ENCODE measurements at regions not wholly inside any gene's neighbourhood (a gene's known extent, or its start where the extent isn't known, plus 50 kb on each side); places are given as distances from the start of the nearest gene placed in this dataset.

DNA sequence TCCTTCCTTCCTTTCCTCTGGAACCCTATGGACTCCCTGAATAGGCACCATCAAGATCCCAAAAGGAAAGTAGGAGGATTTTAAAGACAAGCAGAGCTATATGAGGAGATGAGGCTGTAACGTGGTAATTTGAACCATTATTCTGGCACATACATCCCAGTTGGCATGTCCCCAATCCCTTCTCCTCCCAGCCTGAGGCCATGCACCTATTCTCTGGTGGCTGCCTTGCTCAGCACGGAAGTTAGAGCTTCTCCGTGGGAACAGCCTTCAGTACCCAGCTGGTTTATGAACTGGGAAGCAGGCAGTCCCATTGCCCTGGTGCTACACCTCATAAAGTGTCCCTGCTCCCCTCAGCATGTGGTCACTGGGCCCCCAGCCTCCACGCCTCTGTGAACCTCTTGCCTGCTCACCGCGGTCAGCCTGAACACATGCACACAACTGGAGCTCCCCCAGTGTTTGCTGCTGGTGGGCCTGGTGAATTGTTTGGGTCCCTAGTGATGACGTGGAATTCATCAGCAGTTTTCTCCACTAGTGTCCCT is 139.9 kb upstream of the PLET1 start:
- no peak for DNase-seq (ENCODE audit: low read depth)

DNA sequence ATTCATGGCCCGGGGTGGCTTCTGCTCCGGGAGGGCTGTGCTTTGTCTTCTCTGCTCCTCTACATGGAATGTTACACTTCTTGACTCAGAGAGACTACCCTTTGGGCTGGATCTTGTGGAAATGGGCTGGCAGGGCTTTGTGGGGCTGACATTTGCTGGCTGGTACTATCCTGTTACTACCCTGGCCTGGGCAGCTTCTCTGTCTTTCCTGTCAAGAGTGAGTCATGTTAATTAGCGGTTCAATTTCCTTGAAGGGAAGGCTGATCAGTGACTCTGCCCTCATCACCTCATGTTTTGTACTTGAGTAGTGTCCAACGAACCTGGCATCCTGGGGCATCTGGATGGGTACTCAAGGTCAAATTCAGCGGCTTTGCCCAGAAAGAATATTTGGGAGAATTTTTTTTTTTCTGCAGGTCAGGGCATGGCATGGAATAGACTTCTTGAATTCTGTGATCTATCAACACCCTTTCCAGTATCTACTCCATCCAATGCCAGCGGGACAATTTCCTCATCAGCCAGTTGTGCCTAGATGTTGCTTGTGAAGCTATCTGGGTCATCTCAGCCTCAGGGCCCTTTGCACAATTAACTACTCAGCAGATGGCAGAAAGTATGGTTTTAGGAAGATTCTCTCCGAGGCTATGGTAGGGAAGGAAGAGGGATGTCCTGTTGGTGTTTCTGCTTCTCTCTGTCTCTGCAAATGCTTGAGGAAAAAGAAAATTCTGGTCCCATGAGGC is 140.5 kb upstream of the PLET1 start:
- peak; percentile 46 for DNase-seq (ENCODE audit: low read depth)

DNA sequence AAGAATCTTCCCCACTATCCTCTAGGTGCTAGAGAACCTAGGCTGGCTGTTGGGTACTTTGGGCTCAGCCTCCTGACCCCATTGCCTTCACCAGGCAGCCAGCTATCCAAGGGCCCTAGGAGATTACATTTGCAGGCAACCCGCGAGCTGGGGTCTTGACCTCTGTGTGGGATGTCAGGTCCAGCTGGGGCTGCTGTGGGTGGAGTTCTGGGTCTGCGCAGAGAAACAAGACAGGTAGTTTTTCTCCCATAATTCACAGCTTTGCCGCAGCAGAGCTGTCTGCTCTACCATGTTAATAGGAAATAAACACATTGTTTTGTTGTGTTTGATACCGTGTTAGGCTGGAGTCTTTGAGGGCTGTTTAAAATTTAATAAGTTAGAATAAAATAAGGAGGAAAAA is 142.8 kb upstream of the PLET1 start:
- DNase-seq (ENCODE audit: low read depth), result no peak

DNA sequence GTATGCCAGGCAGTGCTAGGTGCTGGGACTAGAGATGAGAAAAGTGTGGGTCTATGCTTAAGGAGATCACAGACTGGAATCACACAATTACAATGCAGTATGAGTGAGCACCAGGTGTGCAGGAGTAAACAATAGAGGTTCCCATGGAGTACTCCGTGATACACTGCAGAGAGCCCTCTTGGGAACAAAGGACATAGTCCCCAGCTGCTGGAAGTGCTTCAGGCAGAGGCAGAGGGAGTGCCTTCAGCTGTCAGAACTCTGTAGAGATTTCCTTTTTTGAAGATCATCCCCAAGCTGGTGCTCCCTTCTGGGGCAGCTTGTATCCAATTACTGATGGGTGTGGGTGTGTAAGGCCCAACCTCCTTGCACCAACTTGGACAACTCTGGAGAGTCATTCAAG is 143.5 kb upstream of the PLET1 start:
- DNase-seq (ENCODE audit: low read depth), result no peak

DNA sequence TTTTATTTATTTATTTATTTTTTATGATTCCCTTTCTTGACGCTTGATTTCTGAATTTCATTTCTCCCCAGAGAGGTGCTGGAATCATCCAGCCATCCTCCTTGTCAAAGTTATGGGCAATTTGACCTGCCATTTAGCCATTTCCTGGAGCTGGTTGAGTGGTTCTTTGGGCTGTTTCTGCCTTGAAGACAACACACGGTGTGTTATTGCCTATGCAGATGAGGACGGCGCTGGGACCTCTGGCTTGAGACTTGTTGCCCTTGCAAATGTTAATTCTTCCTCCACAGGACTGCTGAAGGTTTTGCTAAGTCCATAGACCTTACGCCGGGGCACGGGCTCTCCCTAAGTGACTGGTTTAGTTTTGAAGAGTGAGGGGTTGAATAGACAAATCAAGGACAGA is 147.9 kb upstream of the PLET1 start:
- DNase-seq (ENCODE audit: low read depth), result no peak

DNA sequence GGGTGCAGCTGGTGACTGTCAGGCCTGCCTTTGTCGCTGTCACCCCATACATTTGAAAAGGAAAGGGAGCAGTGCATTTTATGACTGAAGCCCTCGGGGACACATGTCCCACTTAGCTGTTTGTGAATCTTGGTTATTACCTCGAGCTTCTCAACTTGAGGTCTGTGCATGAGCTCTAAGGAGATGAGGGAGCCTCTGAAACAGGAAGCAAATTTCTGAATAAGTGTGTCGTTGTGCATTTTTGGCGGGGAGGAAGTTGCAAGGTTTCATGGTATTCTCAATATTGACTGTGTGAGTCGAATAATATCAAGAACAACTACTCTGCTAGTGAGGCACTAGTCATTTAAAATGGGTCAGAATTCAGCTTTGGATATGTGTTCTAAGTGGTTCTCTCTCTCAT is 149.7 kb upstream of the PLET1 start:
- no peak for DNase-seq (ENCODE audit: low read depth)

DNA sequence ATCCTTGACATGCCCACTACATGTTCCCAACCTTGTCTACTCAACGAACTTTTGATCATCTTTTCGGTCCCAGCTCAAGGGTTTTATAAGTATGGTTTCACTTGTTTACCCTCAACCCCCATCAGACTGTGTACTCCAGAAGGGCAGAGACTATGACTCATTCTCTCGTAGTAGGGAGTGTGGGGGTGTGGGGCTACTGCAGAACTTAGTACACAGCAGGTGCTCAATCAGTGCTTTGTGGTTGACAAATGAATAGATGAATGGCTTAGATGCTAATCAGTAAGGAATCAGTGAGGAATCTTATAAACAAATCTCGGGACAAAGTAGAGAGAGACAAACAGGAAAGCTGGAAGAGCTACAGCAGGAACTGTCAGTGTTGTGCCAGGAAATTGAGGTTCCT is 151.7 kb upstream of the PLET1 start:
- DNase-seq (ENCODE audit: low read depth), result no peak

DNA sequence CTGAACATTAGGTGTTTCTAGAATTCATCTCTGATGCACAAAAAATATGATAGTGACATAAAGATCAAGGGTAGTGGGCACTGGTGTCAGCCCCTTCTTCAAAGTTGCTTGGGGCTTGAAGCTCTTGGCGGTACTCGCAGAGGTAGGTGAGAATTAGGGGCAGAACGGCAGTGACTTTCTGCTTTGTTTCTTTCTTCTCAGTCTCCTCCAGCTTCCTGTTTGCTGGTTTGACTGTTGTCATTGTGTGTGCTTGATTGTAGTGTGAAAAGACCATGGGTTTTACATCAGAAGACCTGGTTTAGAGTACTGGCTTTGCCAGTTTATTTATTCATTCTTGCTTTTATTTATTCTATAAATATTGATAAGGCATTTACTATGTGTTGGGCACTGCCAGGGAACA is 156.7 kb upstream of the PLET1 start:
- no peak for DNase-seq (ENCODE audit: low read depth)

DNA sequence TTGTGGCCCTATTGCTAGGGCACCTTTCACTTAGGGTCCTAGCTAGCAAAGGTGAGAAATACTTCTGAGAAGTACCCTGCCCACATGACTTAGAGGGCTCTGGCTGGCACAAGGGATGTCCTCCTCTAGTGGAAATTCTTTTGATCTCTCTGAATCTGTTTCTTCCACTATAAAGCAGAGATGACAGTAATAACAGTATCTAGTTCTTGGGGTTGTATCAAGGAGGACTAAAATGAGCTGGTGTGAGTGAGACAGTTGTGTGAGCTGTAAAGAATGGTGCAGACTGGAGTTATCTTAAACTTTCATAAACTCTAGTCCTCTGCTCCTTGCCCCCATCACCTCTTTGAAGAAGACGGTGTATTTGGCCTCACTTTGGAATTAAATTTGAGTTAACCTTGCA is 157.8 kb upstream of the PLET1 start:
- no peak for DNase-seq (ENCODE audit: low read depth)

DNA sequence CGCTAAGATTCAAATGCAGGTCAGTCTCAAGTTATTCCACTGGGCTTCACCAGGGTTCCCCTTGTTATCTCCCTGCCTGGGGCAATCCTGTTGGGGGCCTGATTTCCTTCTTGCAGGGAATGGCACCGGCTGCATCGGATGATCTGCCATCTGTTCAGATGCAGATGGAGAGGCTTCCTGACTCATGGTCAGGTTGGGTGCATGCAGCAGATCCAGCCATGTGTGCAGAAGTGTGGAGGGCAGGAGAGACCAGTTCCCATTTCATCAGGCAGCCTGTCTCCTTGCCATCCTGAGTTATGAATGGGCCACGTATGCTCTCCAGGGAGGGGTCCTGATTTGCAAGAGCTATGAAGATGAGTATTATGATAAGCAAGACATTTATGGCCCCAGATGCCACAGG is 161.2 kb upstream of the PLET1 start:
- no peak for DNase-seq (ENCODE audit: low read depth)

DNA sequence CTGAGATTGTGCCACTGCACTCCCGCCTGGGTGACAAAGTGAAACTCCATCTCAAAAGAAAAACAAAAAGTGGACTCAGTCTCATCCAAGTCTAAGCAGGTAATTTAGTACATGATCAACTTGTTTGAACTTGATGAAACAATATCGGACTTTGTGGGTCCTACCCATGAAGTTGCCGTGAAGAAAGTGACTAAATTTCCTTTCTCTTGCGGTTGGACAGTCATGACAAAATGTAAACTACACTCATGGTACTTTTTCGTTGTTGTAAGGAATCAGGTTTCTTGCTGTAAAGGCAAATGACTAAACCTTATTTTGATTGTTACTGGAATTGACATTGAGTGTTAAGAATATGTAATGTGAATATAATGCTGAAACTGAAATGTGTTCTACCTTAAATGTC is 164.5 kb upstream of the PLET1 start:
- peak; percentile 26 for DNase-seq (ENCODE audit: low read depth)

DNA sequence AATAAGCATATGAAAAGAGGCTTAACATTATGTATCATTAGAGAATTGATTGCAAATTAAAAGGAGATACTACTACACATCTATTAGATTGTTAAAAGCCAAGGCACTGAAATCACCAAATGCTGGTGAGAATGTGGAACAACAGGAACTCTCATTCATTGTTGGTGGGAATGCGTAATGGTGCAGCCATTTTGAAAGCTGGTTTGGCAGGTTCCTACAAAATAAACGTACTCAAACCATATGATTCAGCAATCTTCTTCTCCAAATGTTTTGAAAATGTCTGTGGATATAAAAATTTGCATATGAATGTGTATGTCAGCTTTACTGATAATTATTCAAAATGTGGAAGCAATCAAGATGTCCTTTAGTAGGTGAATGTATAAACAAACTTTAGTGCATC is 176.4 kb upstream of the PLET1 start:
- no peak for DNase-seq (ENCODE audit: low read depth)

DNA sequence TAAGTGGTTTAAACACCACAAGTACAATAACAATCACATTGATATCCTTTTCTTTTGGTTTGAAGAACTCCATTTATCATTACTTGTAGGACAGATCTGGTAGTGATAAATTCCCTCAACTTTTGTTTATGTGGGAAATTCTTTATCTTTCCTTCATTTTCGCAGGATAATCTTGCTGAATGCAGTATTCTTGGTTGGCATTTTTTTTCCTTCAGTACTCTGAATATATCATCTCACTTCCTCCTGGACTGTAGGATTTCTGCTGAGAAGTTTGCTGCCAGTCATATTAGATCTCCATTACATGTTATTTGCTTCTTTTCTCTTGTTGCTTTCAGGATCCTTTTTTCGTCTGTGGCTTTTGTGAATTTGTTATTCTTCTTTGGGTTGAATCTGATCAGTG is 179.0 kb upstream of the PLET1 start:
- DNase-seq (ENCODE audit: low read depth), result no peak

DNA sequence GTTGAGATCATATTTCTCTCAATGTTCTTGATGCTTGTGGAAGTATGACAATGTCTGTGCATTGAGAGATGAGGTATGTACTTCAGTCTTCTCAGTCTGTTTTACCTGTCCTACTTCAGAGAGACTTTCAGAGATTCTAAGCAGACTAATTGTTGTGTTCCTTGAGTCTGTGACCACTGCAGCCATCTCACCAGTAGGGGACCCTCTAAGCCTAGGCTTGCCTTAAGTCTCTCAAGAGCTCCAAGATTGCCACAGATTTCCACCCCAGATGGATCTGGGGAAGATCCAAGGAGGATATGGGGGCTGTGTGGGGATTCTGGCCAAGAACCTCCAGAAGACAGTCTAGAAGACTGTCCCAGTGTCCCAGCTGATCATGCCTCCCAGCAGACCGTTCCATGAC is 179.9 kb upstream of the PLET1 start:
- DNase-seq (ENCODE audit: low read depth), result no peak

DNA sequence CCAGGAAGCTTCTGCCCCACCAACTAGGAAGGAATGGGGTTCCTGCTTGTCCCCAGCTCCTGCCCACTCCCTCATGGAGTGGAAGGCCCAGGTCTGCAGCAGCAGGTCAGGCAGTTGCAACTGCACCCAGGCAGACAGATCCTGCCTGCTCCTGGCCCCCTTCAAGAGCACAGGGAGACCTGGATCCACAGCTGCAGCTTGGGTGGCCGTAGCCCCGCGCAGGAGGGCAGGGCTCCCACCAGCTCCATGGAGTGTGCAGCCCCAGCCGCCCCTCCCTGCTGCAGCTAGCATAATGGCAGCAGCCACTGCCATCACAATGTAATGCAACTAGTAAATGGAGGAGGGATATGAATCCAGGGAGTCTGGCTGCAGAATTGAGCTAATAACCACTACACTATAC is 187.5 kb upstream of the PLET1 start:
- DNase-seq (ENCODE audit: low read depth), result no peak

DNA sequence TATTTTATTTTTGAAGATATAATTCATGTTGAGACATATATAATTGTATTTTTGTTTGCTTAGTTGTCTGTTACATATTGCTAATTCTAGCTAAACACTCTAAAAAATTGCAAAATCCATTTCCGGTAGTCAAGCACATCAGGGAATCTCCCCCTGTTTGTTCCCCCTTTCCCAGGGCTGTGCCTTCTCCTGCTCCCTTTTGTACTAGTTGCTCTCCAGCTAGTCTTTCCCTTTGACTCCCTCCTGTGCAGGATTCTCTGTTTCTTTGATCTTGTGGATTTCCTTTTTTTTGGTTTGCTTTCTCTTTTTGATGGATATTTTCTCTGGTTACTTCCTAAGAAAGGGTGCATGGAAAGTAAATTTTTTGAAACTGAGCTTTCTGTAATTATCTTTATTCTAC is 188.1 kb upstream of the PLET1 start:
- DNase-seq (ENCODE audit: low read depth), result no peak

DNA sequence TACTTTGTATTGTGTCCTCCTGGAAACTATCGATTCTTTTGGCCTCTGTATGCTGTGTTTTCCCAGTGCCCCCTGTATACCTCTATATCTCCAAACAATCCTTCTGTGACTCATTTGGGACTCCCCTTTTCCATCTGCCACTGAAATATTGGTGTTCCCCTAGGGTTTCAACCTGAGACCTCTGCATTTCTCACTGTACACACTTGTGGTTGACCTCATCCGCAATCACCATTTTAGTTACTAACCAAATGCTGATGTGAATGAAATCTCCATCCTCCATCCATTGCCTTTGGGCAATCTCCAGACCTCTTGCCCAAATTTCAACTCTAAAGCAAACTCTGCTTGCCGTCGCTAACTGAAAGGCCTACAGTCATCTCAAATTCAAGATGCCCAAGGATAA is 190.6 kb upstream of the PLET1 start:
- DNase-seq (ENCODE audit: low read depth), result no peak

DNA sequence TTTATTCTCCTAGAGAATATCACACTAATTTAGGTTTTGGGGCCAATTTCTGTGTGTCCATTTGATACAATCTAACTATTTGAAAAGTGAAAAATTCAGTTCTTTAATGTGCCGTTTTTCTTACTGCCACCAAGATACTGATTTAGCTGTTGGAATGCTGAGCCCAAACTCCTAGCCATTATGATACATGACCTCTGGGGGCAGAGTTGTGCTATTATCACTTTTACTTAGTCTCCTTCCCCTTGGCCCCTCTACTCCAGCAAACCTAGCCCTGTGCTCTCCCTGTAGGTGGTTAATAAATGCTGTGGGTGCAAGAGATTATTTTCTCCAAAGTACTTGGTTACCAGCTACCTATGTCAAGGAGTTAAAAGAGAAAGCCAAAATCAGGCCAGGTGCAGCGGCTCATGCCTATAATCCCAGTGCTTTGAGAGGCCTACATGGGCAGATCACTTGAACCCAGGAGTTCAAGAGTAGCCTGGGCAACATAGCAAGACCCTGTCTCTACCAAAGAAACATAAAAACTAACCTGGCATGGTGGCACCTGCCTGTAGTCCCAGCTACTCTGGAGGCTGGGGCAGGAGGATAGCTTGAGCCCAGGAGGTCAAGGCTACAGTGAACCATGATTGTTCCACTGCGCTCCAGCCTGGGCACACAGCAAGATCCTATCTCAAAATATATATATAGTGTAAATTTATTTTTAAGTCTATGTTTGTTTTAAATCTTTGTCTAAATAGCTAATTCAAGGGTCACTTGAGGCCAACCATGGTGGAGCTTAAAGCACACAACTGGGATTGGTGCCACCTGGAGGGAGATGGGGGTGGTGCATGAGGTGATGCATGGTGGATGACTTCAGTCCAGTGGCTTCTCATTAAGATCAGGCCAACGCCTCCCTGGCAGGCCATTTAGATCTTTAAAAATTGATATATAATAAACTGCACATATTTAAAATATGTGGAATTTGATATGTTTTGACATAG is 193.2 kb upstream of the PLET1 start:
- peak; percentile 57 for DNase-seq (ENCODE audit: low read depth)

DNA sequence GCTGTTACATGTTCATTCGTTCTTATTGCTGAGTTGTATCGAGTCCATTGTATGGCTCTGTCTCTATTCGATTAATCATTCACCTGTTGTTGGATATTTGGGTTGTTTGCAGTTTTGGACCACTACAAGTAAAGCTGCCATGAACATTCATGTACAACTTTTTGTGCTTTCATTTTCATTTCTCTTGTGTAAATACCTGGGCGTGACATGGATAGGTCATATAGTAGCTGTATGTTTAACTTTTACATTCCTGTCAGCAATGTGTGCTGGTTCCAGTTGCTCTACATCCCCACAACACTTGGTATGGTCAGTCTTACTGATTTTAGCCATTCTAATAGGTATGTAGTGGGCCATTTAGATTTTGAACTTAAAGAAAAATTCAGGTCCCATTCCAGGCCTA is 194.2 kb upstream of the PLET1 start:
- DNase-seq (ENCODE audit: low read depth), result no peak

DNA sequence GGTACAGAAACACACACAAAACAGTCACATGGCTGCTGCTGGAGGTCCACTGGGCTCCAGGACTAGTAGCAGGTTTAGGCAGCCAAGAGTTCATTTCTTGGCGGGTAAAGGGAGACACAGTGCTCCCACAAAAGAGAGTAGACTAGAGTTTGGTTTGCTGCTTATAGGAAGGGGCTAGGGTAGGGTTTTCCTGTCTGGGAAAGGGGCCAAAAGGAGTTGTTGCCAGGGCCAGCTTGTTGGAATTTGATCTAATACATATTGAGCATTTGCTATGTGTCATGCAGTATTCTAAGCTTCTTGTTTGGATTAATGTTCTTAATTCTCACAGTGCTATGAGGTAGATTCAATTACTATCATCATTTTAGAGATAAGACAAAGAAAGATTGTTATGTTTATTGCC is 195.1 kb upstream of the PLET1 start:
- DNase-seq (ENCODE audit: low read depth), result no peak

DNA sequence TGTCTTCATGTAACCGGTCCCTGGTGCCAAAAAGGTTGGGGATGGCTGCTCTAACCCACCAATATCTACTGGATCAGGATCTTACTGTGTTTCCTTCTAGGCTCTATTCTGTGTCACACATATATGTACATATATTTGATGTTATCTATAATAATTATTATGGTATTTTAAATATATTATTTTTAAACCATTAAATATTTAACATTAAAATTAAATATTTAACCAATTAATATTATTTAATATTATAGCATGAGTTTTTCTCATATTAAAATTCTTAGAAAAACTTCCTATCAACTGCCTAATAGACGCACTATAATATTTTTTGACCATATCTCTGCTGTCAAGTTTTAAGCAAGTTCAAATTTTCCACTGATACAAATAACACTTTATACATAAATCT is 196.9 kb upstream of the PLET1 start:
- DNase-seq (ENCODE audit: low read depth), result no peak

DNA sequence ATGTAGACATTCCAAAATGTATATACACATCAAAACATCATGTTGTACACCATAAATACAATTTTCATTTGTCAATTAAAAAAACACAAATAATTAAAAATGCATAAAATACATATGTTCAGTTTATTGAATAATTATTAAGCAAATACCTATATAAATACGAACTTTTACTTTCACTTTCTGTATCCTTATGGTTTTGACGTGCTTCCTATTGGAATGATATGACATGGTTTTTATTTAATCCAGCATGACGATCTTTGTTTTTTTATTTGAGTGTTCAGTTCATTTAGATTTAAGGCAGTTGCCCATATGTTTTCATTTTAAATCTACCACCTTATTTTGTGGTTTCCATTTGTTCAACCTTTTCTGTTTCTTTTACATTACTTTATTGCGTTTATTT is 198.3 kb upstream of the PLET1 start:
- DNase-seq (ENCODE audit: low read depth), result no peak

DNA sequence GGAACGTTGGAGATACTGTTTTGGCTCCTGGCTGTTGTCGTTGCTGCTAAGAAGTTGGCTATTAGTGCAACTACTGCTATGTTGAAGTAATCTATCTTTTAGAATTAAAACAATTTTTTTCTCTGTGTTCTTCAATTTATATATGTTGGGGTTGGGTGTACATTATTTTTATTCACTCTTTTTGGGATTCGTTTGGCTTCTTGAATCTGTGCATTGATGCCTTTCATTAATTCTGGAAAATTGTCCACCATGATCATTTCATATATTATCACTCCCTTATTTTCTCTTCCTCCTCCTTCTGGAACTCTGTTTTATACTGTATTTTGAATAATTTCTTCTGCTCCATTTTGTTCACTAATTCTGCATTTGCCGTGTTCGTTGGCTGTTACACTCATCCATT is 199.5 kb upstream of the PLET1 start:
- DNase-seq (ENCODE audit: low read depth), result no peak
